GM12873 (cell line): ENCODE measurements at regions not wholly inside any gene's neighbourhood (a gene's known extent, or its start where the extent isn't known, plus 50 kb on each side); places are given as distances from the start of the nearest gene placed in this dataset.

Source experiments
- TF ChIP-seq, protein P1 (sequence below): IDR thresholded peaks from 2 replicates; pipeline ENCODE4 v1.5.1; 2012; ENCODE audit warnings: low read depth, mild to moderate bottlenecking, moderate library complexity, low read length, control low read depth; ENCODE audit not compliant: insufficient read depth; ENCODE audit errors: missing control alignments

DNA sequence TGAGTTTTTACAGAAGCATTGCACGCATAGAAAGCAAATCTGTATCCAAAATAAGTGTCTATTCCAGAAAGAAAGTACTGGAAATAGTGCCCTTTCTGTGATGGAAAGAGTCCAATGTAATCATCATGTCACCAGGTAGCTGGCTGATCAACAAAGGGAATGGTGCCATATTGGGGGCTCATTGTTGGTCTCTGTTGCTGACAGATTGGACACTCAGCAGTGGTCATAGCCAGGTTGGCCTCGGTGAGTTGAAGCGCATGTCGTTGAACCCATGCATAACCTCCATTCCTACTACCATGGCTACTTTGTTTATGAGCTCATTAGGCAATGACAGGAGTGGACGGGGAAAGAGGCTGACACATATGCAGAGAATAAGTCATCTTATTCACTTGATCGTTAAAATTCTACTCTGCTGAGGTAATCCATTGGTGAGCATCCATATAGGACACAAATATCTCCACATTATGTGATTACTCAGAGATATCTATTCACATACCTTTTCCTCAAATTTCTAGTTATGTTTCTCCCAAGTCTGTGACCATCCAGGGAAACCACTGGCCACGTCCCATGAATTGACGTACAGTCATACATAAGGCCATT lies 560.5 kb downstream of the HAO1 start:
- TF ChIP-seq, protein P1, sequence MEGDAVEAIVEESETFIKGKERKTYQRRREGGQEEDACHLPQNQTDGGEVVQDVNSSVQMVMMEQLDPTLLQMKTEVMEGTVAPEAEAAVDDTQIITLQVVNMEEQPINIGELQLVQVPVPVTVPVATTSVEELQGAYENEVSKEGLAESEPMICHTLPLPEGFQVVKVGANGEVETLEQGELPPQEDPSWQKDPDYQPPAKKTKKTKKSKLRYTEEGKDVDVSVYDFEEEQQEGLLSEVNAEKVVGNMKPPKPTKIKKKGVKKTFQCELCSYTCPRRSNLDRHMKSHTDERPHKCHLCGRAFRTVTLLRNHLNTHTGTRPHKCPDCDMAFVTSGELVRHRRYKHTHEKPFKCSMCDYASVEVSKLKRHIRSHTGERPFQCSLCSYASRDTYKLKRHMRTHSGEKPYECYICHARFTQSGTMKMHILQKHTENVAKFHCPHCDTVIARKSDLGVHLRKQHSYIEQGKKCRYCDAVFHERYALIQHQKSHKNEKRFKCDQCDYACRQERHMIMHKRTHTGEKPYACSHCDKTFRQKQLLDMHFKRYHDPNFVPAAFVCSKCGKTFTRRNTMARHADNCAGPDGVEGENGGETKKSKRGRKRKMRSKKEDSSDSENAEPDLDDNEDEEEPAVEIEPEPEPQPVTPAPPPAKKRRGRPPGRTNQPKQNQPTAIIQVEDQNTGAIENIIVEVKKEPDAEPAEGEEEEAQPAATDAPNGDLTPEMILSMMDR = no peak

- TF ChIP-seq, protein P1 = no peak
Measured at GRCh38 chr20:7383216-7383615, 557.0 kb downstream of the HAO1 start.

GRCh38 chr20:7387638-7388193 lies 552.5 kb downstream of the HAO1 start:
- TF ChIP-seq, protein P1 = no peak

DNA sequence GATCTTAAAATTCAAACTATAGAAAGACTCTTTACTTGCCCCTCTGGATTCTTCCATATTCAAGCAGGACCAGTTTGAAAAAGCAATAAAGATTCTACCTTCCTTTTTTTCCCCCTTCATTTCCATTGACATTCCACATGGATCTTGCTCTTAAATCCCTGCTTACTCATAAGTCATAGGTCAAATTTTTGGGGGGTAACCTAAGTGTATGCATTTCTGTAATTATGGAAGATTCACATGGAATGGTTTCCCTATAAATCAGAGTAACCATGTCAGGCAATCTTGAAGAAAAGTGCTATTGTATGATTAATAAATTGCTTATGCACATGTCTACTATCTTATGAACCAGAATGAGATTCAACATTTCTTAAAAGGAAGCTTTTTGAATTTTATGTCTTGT lies 551.0 kb downstream of the HAO1 start:
- TF ChIP-seq, protein P1 = no peak

DNA sequence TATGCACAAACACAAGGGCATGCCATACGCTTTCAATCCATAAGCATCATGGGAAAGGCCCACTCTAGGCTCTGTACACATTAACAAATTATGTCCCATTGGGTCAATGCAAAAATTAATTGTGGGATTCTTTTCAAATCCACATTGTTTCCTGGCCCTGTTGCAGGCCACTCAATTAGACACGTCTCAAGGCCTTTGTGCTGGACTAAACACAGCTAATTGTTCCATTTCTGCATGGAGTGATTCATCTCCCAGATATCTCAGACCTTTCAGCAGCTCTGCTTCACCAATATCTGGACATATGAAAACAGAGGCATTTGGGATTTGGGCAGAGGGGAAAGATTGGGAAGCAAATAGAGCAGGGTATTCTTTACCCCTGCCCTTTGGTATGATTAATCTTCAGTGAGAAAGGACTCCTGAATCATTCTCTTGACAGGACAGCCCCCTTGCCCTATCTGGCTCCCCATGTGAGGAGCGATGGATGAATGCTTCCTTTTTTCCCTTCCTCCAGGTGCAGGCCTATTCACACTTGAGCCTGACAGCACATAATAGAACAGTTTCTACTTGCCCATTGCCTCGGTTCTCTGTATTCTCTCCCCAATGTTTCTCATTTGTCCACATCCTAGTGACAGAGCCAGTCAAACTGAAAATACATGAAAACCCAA lies 547.6 kb downstream of the HAO1 start:
- TF ChIP-seq, protein P1 = no peak

DNA sequence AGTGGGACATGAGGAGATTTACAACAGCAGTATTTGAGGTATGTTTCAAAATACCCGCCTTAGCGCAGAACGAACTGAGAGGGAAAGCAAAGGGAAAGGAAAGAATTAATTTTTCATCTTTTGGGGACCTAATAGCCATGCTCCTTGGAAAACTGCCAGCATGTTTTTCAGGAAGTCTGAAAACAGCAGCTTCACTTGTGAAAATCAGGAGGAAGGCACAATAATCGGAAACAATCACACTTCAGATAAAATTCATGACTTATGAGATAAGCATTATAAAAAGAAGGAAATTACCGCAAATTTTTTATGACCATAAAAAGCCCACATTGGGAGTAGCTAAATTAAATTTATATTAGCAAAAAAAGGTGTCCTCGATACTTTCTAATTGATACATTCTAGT lies 541.1 kb downstream of the HAO1 start:
- TF ChIP-seq, protein P1 = no peak

DNA sequence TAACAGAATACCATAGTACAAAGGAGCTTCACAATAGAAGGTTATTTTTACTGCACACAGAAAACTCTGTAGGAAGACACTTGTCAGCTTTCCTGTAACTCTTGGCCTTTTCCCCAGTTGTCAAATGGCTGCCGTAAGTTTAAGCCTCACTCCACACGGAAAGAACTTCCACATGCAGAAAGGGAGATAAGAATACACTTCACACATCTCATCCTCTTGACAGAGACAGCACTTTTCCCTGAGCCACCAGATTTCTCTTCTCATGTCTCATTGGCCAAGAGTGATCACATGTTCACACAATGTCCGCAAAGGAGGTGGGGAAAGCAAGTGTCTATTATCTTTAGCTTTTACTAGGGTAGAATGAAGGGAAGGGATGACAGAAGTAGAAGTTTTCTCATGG lies 540.7 kb downstream of the HAO1 start:
- TF ChIP-seq, protein P1 = no peak
